ENCODE measurements at regions not wholly inside any gene's neighbourhood (a gene's known extent, or its start where the extent isn't known, plus 50 kb on each side); places are given as distances from the start of the nearest gene placed in this dataset.

DNA sequence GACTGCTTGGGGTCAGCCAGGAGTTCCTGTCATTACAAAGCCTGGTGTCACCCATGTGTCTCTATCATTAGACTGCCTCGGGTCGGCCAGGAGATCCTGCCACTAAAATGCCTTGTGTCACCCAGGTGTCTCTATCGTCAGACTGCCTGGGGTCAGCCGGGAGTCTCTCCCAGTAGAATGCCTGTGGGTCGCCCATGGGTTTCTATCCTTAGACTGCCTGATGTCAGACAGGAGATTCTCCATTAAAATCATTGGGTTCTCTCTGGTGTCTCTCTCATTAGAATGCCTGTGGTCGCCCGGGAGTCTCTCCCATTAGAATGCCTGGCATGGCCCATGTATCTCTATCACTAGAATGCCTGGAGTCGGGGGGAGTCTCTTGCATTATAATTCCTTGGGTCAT lies 2231.0 kb downstream of the TP53TG3F start:
- no peak for DNase-seq
- no peaks in the 10 kb centered on the region for H3K4me1 ChIP-seq
- no peak overlapping the region for H3K27ac ChIP-seq
- no peak overlapping the region for H3K4me3 ChIP-seq
- H3K9me3 ChIP-seq, result peaks cover 0 to 84% (median 10%) of the 10 kb centered on the region in 4 donors
- H3K27me3 ChIP-seq, result no peaks in the 10 kb centered on the region
- 57 to 78% methylated on average over 5 to 8 of the region's 8 CpGs for WGBS, 2 donors
- H3K36me3 ChIP-seq, result no peaks in the 10 kb centered on the region
- ATAC-seq (ENCODE audit: low FRiP score in 2 of 2), result no peak
- TF ChIP-seq, protein P1, sequence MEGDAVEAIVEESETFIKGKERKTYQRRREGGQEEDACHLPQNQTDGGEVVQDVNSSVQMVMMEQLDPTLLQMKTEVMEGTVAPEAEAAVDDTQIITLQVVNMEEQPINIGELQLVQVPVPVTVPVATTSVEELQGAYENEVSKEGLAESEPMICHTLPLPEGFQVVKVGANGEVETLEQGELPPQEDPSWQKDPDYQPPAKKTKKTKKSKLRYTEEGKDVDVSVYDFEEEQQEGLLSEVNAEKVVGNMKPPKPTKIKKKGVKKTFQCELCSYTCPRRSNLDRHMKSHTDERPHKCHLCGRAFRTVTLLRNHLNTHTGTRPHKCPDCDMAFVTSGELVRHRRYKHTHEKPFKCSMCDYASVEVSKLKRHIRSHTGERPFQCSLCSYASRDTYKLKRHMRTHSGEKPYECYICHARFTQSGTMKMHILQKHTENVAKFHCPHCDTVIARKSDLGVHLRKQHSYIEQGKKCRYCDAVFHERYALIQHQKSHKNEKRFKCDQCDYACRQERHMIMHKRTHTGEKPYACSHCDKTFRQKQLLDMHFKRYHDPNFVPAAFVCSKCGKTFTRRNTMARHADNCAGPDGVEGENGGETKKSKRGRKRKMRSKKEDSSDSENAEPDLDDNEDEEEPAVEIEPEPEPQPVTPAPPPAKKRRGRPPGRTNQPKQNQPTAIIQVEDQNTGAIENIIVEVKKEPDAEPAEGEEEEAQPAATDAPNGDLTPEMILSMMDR (IDR thresholded peaks at IDR 0.05), result no peak
- TF ChIP-seq EP300 (IDR thresholded peaks at IDR 0.05) (no peak), POLR2A (IDR thresholded peaks at IDR 0.05) (no peak), POLR2AphosphoS5 (IDR thresholded peaks at IDR 0.05) (no peak)

DNA sequence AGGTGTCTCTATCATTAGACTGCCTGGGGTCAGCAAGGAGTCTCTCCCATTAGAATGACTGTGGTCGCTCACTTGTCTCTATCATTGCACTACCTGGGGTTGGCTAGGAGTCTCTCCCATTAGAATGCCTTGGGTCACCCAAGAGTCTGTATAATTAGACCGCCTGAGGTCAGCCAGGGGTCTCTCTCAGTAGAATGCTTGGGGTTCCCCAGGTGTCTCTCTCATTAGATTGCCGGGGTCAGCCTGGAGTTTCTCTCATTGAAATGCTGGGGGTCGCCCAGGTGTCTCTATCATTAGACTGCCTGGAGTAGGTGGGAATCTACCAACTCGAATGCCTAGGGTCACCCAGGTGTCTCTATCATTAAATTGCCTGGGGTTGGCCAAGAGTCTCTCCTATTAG lies 2231.6 kb downstream of the TP53TG3F start:
- no peaks in the 10 kb centered on the region for H3K36me3 ChIP-seq

DNA sequence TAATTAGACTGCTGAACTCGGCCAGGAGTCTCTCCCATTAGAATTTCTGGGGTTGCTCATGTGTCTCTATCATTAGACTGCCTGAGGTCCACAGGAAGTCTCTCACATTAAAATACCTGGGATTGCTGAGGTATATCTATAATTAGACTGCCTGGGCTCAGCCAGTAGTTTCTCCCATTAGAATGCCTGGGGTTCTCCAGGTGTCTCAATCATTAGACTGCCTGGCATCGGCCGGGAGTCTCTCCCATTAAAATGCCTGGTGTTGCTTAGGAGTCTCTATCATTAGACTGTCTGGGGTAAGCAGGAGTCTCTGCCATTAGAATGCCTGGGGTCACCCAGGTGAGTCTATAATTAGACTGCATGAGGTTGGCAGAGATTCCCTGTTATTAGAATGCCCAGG lies 2233.4 kb downstream of the TP53TG3F start:
- TF ChIP-seq POLR2A (IDR thresholded peaks at IDR 0.05), result no peak
- Histone ChIP-seq H3K9me3 (peaks cover 0 to 76% (median 7%) of the 10 kb centered on the region in 4 donors), H3K4me1 (no peaks in the 10 kb centered on the region), H3K36me3 (no peaks in the 10 kb centered on the region), H3K4me3 (no peak overlapping the region), H3K27me3 (no peaks in the 10 kb centered on the region), H3K27ac (no peak overlapping the region)
- 69% methylated on average over 3 of the region's 3 CpGs; no CpG with 5 or more reads in 1 of the 2 donors for WGBS, 2 donors
- DNase-seq (no peak), ATAC-seq (ENCODE audit: low FRiP score in 2 of 2) (no peak)

More for the DNA sequence above, 2231.6 kb downstream of the TP53TG3F start:
- Histone ChIP-seq H3K4me1 (no peaks in the 10 kb centered on the region), H3K27ac (no peak overlapping the region), H3K4me3 (no peak overlapping the region), H3K9me3 (peaks cover 0 to 84% (median 8%) of the 10 kb centered on the region in 4 donors), H3K27me3 (no peaks in the 10 kb centered on the region)
- 62 to 86% methylated on average over 1 to 5 of the region's 5 CpGs for WGBS, 2 donors
- ATAC-seq (ENCODE audit: low FRiP score in 2 of 2), result no peak
- TF ChIP-seq, protein P1 (IDR thresholded peaks at IDR 0.05), result no peak
- TF ChIP-seq EP300 (IDR thresholded peaks at IDR 0.05) (no peak), POLR2A (IDR thresholded peaks at IDR 0.05) (no peak), POLR2AphosphoS5 (IDR thresholded peaks at IDR 0.05) (no peak)
- DNase-seq, result no peak

DNA sequence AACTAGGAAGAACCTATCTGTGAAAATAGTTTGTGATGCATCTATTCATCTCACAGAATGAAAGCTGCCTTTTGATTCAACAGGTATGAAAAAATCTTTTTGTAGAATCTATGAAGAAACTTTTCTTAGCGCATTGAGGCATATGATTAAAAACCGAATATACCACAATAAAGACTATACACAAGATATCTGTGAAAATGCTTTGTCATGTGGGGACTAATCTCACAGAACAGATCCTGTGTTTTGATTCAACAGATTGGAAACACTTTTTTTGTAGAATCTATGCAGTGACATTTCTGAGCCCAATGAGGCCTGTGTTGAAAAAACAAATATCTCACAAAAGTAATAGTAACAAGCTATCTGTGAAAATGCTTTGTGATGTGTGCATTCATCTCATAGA lies 2247.5 kb downstream of the TP53TG3F start:
- Histone ChIP-seq H3K4me3 (no peak overlapping the region), H3K27ac (no peak overlapping the region), H3K36me3 (no peaks in the 10 kb centered on the region), H3K4me1 (no peaks in the 10 kb centered on the region), H3K9me3 (peaks cover 0 to 18% (median 7%) of the 10 kb centered on the region in 4 donors), H3K27me3 (no peaks in the 10 kb centered on the region)
- ATAC-seq (ENCODE audit: low FRiP score in 2 of 2) (no peak), DNase-seq (no peak)
- WGBS, 2 donors, result 93 to 96% methylated on average over 2 of the region's 2 CpGs
- TF ChIP-seq EP300 (IDR thresholded peaks at IDR 0.05), result no peak
- TF ChIP-seq, protein P1 (IDR thresholded peaks at IDR 0.05), result no peak
- no peak for TF ChIP-seq POLR2A (IDR thresholded peaks at IDR 0.05)
- no peak for TF ChIP-seq POLR2AphosphoS5 (IDR thresholded peaks at IDR 0.05)

DNA sequence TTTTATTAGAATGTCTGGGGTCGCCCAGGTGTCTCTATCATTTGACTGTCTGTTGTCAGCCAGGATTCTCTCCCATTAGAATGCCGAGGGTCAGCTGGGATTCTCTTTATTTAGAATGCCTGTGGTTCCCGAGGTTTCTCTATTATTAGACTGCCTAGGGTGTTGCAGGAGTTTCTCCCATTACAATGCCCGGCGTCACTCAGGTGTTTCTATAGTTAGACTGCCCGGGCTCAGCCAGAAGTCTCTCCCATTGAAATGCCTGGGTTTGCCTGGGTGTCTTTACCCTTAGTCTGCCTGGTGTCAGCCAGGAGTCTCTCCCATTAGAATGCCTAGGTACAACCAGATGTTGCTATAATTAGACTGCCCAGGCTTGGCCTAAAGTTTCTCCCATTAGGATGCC lies 2252.0 kb downstream of the TP53TG3F start:
- WGBS, 2 donors, result 72 to 74% methylated on average over 6 of the region's 6 CpGs
- no peak overlapping the region for H3K4me3 ChIP-seq
- H3K9me3 ChIP-seq, result peaks cover 3 to 40% (median 23%) of the 10 kb centered on the region in 4 donors
- H3K27me3 ChIP-seq, result no peaks in the 10 kb centered on the region
- H3K4me1 ChIP-seq, result no peaks in the 10 kb centered on the region
- no peak for TF ChIP-seq POLR2AphosphoS5 (IDR thresholded peaks at IDR 0.05)
- no peak for TF ChIP-seq POLR2A (IDR thresholded peaks at IDR 0.05)
- TF ChIP-seq EP300 (IDR thresholded peaks at IDR 0.05), result no peak
- TF ChIP-seq, protein P1 (IDR thresholded peaks at IDR 0.05), result no peak
- ATAC-seq (ENCODE audit: low FRiP score in 2 of 2) (no peak), DNase-seq (no peak)
- no peaks in the 10 kb centered on the region for H3K36me3 ChIP-seq
- no peak overlapping the region for H3K27ac ChIP-seq
